ENCODE measurements at regions not wholly inside any gene's neighbourhood (a gene's known extent, or its start where the extent isn't known, plus 50 kb on each side); places are given as distances from the start of the nearest gene placed in this dataset.

DNA sequence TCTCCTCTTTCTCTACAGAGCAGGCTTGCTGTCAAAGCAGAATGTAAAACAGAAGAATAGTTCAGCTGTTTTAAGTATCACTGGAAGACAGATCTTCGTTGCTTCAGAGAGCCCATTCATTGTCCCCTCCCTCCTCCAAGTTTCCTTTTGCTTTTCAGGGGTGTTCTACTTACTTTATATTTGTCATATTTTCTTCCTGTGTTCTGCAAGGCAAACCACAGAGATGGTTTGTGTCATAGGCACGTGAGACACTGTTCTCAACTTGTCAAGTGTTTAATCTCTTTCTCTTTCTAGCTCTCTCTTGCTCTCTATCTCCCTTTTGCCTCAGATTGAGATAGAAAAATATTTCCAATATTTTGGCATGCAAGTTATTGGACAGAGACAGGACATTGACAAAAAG is 228.9 kb upstream of the DEFB112 start:
- Histone ChIP-seq H3K9me3 (ENCODE audit: control insufficient read depth, low read length) (no peaks in the 10 kb centered on the region), H2BK12ac (ENCODE audit: low read length in 2 of 2) (no peak overlapping the region), H3K27me3 (ENCODE audit: control insufficient read depth in 1 of 2, insufficient read depth in 1 of 2, low read length in 2 of 2) (no peaks in the 10 kb centered on the region), H4K8ac (ENCODE audit: low read length) (no peak overlapping the region), H4K91ac (ENCODE audit: low read length) (no peak overlapping the region), H3K9ac (ENCODE audit: low read length) (no peak overlapping the region), H2BK5ac (ENCODE audit: low read depth, low read length, poor library complexity, severe bottlenecking) (no peak overlapping the region), H2BK15ac (ENCODE audit: low read depth, poor library complexity, severe bottlenecking) (no peak overlapping the region), H3K36me3 (ENCODE audit: control insufficient read depth in 1 of 2, insufficient read depth in 2 of 2, low read depth in 1 of 2, low read length in 2 of 2) (no peaks in the 10 kb centered on the region), H3K4ac (ENCODE audit: low read depth in 1 of 2, low read length in 2 of 2) (no peak overlapping the region), H3K79me1 (replicated peaks; ENCODE audit: low read length, poor library complexity, severe bottlenecking) (no peaks in the 10 kb centered on the region), H2AK5ac (ENCODE audit: low read length, severe bottlenecking) (no peak overlapping the region), H3K23ac (ENCODE audit: low read length in 2 of 2) (no peak overlapping the region), H3K4me1 (ENCODE audit: control insufficient read depth, insufficient read depth, low read depth, low read length) (no peaks in the 10 kb centered on the region), H2AFZ (ENCODE audit: low read depth, low read length) (no peak overlapping the region), H3K14ac (ENCODE audit: low read length in 2 of 2) (no peak overlapping the region), H3K4me3 (ENCODE audit: insufficient read depth in 1 of 2, low read depth in 1 of 2, low read length in 2 of 2) (no peak overlapping the region), H3K27ac (ENCODE audit: low read length, poor library complexity, severe bottlenecking) (no peak overlapping the region), H2BK120ac (ENCODE audit: low read depth, low read length) (no peak overlapping the region), H3K18ac (ENCODE audit: low read depth in 1 of 2, low read length in 2 of 2) (no peak overlapping the region), H3K4me2 (ENCODE audit: low read length, poor library complexity, severe bottlenecking) (no peak overlapping the region)
- peak; percentile 7 for DNase-seq
- whole genome bisulfite sequencing: 57% methylated on average over 2 of the region's 2 CpGs

DNA sequence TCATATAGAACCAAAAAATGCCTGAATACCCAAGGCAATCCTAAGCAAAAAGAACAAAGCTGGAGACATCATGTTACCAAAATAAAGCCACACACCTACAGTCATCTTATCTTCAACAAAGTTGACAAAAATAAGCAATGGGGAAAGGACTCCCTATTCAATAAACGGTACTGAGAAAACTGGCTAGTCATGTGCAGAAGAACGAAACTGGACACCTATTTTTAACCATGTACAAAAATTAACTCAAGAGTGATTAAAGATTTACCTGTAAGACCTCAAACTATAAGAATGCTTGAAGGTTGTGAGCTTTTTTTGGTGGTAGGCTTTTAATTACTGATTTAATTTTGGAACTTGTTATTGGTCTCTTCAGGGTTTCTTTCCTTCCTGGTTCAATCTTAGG is 236.0 kb upstream of the DEFB112 start:
- Histone ChIP-seq H3K14ac (ENCODE audit: low read length in 2 of 2) (no peak overlapping the region), H3K9ac (ENCODE audit: low read length) (no peak overlapping the region), H2BK5ac (ENCODE audit: low read depth, low read length, poor library complexity, severe bottlenecking) (no peak overlapping the region), H2AK5ac (ENCODE audit: low read length, severe bottlenecking) (no peak overlapping the region), H3K4me3 (ENCODE audit: insufficient read depth in 1 of 2, low read depth in 1 of 2, low read length in 2 of 2) (no peak overlapping the region), H3K9me3 (ENCODE audit: control insufficient read depth, low read length) (no peaks in the 10 kb centered on the region), H3K4me2 (ENCODE audit: low read length, poor library complexity, severe bottlenecking) (no peak overlapping the region), H3K27me3 (ENCODE audit: control insufficient read depth in 1 of 2, insufficient read depth in 1 of 2, low read length in 2 of 2) (no peaks in the 10 kb centered on the region), H3K36me3 (ENCODE audit: control insufficient read depth in 1 of 2, insufficient read depth in 2 of 2, low read depth in 1 of 2, low read length in 2 of 2) (no peaks in the 10 kb centered on the region), H3K4ac (ENCODE audit: low read depth in 1 of 2, low read length in 2 of 2) (no peak overlapping the region), H2BK15ac (ENCODE audit: low read depth, poor library complexity, severe bottlenecking) (no peak overlapping the region), H4K8ac (ENCODE audit: low read length) (no peak overlapping the region), H3K27ac (ENCODE audit: low read length, poor library complexity, severe bottlenecking) (no peak overlapping the region), H3K23ac (ENCODE audit: low read length in 2 of 2) (no peak overlapping the region), H2BK12ac (ENCODE audit: low read length in 2 of 2) (no peak overlapping the region), H4K91ac (ENCODE audit: low read length) (no peak overlapping the region), H3K79me1 (replicated peaks; ENCODE audit: low read length, poor library complexity, severe bottlenecking) (no peaks in the 10 kb centered on the region), H2AFZ (ENCODE audit: low read depth, low read length) (no peak overlapping the region), H3K4me1 (ENCODE audit: control insufficient read depth, insufficient read depth, low read depth, low read length) (no peaks in the 10 kb centered on the region), H3K18ac (ENCODE audit: low read depth in 1 of 2, low read length in 2 of 2) (no peak overlapping the region), H2BK120ac (ENCODE audit: low read depth, low read length) (no peak overlapping the region)
- WGBS: no CpG with 5 or more reads among the region's 2 CpGs
- DNase-seq: no peak

DNA sequence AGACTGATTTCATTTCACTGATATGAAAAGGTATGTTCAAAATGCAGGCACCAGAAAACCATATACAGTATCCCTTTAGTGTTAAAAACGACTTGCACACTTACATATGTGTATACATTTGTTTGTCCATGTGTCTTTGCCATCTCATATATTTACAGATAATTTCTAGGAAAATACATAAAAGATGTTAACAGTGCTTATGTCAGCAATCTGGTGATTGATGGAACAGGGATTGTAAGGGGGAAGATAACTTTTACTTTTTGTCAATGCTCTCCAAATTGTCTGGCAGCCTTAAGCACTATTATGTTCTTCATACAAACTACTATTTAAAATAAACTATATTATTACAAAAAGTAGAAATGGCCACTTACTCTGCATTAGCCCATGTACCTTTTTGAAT is 238.5 kb upstream of the DEFB112 start:
- Histone ChIP-seq H2BK15ac (ENCODE audit: low read depth, poor library complexity, severe bottlenecking) (no peak overlapping the region), H3K4me3 (ENCODE audit: insufficient read depth in 1 of 2, low read depth in 1 of 2, low read length in 2 of 2) (no peak overlapping the region), H2BK12ac (ENCODE audit: low read length in 2 of 2) (no peak overlapping the region), H4K8ac (ENCODE audit: low read length) (no peak overlapping the region), H3K27ac (ENCODE audit: low read length, poor library complexity, severe bottlenecking) (no peak overlapping the region), H3K4ac (ENCODE audit: low read depth in 1 of 2, low read length in 2 of 2) (no peak overlapping the region), H3K9me3 (ENCODE audit: control insufficient read depth, low read length) (no peaks in the 10 kb centered on the region), H2AFZ (ENCODE audit: low read depth, low read length) (no peak overlapping the region), H3K27me3 (ENCODE audit: control insufficient read depth in 1 of 2, insufficient read depth in 1 of 2, low read length in 2 of 2) (no peaks in the 10 kb centered on the region), H2AK5ac (ENCODE audit: low read length, severe bottlenecking) (no peak overlapping the region), H3K14ac (ENCODE audit: low read length in 2 of 2) (no peak overlapping the region), H3K36me3 (ENCODE audit: control insufficient read depth in 1 of 2, insufficient read depth in 2 of 2, low read depth in 1 of 2, low read length in 2 of 2) (no peaks in the 10 kb centered on the region), H3K4me2 (ENCODE audit: low read length, poor library complexity, severe bottlenecking) (no peak overlapping the region), H2BK120ac (ENCODE audit: low read depth, low read length) (no peak overlapping the region), H3K23ac (ENCODE audit: low read length in 2 of 2) (no peak overlapping the region), H2BK5ac (ENCODE audit: low read depth, low read length, poor library complexity, severe bottlenecking) (no peak overlapping the region), H3K4me1 (ENCODE audit: control insufficient read depth, insufficient read depth, low read depth, low read length) (no peaks in the 10 kb centered on the region), H3K18ac (ENCODE audit: low read depth in 1 of 2, low read length in 2 of 2) (no peak overlapping the region), H4K91ac (ENCODE audit: low read length) (no peak overlapping the region), H3K79me1 (replicated peaks; ENCODE audit: low read length, poor library complexity, severe bottlenecking) (no peaks in the 10 kb centered on the region), H3K9ac (ENCODE audit: low read length) (no peak overlapping the region)
- no peak for DNase-seq
- WGBS: no CpG with 5 or more reads among the region's 1 CpG

GRCh38 chr6:50288881-50289280 is 239.2 kb upstream of the DEFB112 start:
- WGBS: 92% methylated on average over 3 of the region's 3 CpGs
- Histone ChIP-seq H3K9ac (ENCODE audit: low read length) (no peak overlapping the region), H2AK5ac (ENCODE audit: low read length, severe bottlenecking) (no peak overlapping the region)

More at GRCh38 chr6:50288881-50289280, 239.2 kb upstream of the DEFB112 start:
- H3K27ac ChIP-seq (ENCODE audit: low read length, poor library complexity, severe bottlenecking): no peak overlapping the region
- no peak overlapping the region for H3K18ac ChIP-seq (ENCODE audit: low read depth in 1 of 2, low read length in 2 of 2)
- no peaks in the 10 kb centered on the region for H3K36me3 ChIP-seq (ENCODE audit: control insufficient read depth in 1 of 2, insufficient read depth in 2 of 2, low read depth in 1 of 2, low read length in 2 of 2)
- no peak overlapping the region for H4K8ac ChIP-seq (ENCODE audit: low read length)
- H2BK120ac ChIP-seq (ENCODE audit: low read depth, low read length): no peak overlapping the region
- H3K14ac ChIP-seq (ENCODE audit: low read length in 2 of 2): no peak overlapping the region
- no peaks in the 10 kb centered on the region for H3K79me1 ChIP-seq (replicated peaks; ENCODE audit: low read length, poor library complexity, severe bottlenecking)
- H3K4me2 ChIP-seq (ENCODE audit: low read length, poor library complexity, severe bottlenecking): no peak overlapping the region
- no peaks in the 10 kb centered on the region for H3K9me3 ChIP-seq (ENCODE audit: control insufficient read depth, low read length)
- H2BK12ac ChIP-seq (ENCODE audit: low read length in 2 of 2): no peak overlapping the region
- no peak overlapping the region for H2AFZ ChIP-seq (ENCODE audit: low read depth, low read length)
- no peaks in the 10 kb centered on the region for H3K27me3 ChIP-seq (ENCODE audit: control insufficient read depth in 1 of 2, insufficient read depth in 1 of 2, low read length in 2 of 2)
- no peaks in the 10 kb centered on the region for H3K4me1 ChIP-seq (ENCODE audit: control insufficient read depth, insufficient read depth, low read depth, low read length)
- H4K91ac ChIP-seq (ENCODE audit: low read length): no peak overlapping the region
- H3K4me3 ChIP-seq (ENCODE audit: insufficient read depth in 1 of 2, low read depth in 1 of 2, low read length in 2 of 2): no peak overlapping the region
- H3K23ac ChIP-seq (ENCODE audit: low read length in 2 of 2): no peak overlapping the region
- DNase-seq: no peak
- H2BK15ac ChIP-seq (ENCODE audit: low read depth, poor library complexity, severe bottlenecking): no peak overlapping the region
- H3K4ac ChIP-seq (ENCODE audit: low read depth in 1 of 2, low read length in 2 of 2): no peak overlapping the region
- H2BK5ac ChIP-seq (ENCODE audit: low read depth, low read length, poor library complexity, severe bottlenecking): no peak overlapping the region
